HEK293 (cell line): ENCODE measurements at regions not wholly inside any gene's neighbourhood (a gene's known extent, or its start where the extent isn't known, plus 50 kb on each side); places are given as distances from the start of the nearest gene placed in this dataset.

Experiments
- CTCF ChIA-PET: fragments of 350-600 bp; formaldehyde crosslinking; extraction: SDS; loops from one replicate; lab custom pipeline; 2021; ENCODE audit warnings: antibody characterized with exemption; lab: Yijun Ruan, JAX
- POLR2A ChIA-PET: fragments of 300-600 bp; formaldehyde crosslinking; extraction: SDS; loops from one replicate; lab custom pipeline; 2020; ENCODE audit warnings: antibody characterized with exemption, inconsistent platforms; lab: Yijun Ruan, JAX
- H3K27ac ChIP-seq: fragments of 200-500 bp; sonication (Bioruptor generic); 2 replicates; pipeline ENCODE4 v1.5.1; 2014; ENCODE audit warnings: low read depth, low read length, control low read depth, inconsistent platforms; ENCODE audit errors: extremely low read depth
- H3K36me3 ChIP-seq, 2 experiments: fragments of 200-500 bp in 1 of 2; sonication (Bioruptor generic) in 1 of 2; 1 replicate in 1 of 2; 2 replicates in 1 of 2; pipeline ENCODE4 v1.5.1; 2014 to 2017; ENCODE audit warnings: inconsistent platforms in 2 of 2, low read length in 2 of 2; ENCODE audit not compliant: control insufficient read depth in 2 of 2, insufficient read depth in 1 of 2
- H3K4me1 ChIP-seq: fragments of 200-500 bp; sonication (Bioruptor generic); 2 replicates; pipeline ENCODE4 v1.5.1; 2014; ENCODE audit warnings: mild to moderate bottlenecking, low read length, inconsistent platforms; ENCODE audit not compliant: control insufficient read depth, insufficient read depth
- H3K4me3 ChIP-seq: 2 replicates; pipeline ENCODE4 v1.5.1; 2011; ENCODE audit warnings: low read depth, mild to moderate bottlenecking, control low read depth, low read length, moderate library complexity
- H3K9me3 ChIP-seq: fragments of 200-500 bp; sonication (Bioruptor generic); 2 replicates; pipeline ENCODE4 v1.5.1; 2014; ENCODE audit warnings: low read depth, low read length, inconsistent platforms; ENCODE audit not compliant: control insufficient read depth, insufficient read depth
- ATF2 ChIP-seq: fragments of 450-650 bp; formaldehyde crosslinking; IDR thresholded peaks from 2 replicates; pipeline ENCODE4 v1.5.1; 2016; ENCODE audit warnings: missing biosample characterization, missing genetic modification characterization, low read depth
- KLF10 ChIP-seq: fragments of 450-650 bp; IDR thresholded peaks from 2 replicates; pipeline ENCODE4 v1.5.1; 2018; ENCODE audit warnings: missing biosample characterization, mild to moderate bottlenecking, missing genetic modification characterization
- MZF1 ChIP-seq: fragments of 450-650 bp; formaldehyde crosslinking; IDR thresholded peaks from 2 replicates; pipeline ENCODE4 v1.5.1; 2017; ENCODE audit warnings: missing biosample characterization, missing genetic modification characterization, borderline replicate concordance
- TRIM28 ChIP-seq: IDR thresholded peaks from 2 replicates; pipeline ENCODE4 v1.6.1; 2011; ENCODE audit warnings: low read length, control low read depth, borderline replicate concordance
- ZBTB1 ChIP-seq: fragments of 450-650 bp; formaldehyde crosslinking; IDR thresholded peaks from 2 replicates; pipeline ENCODE4 v1.5.1; 2016; ENCODE audit warnings: missing biosample characterization, missing genetic modification characterization
- ZNF239 ChIP-seq: fragments of 450-650 bp; formaldehyde crosslinking; IDR thresholded peaks from 2 replicates; pipeline ENCODE4 v1.5.1; 2016; ENCODE audit warnings: missing biosample characterization, missing genetic modification characterization
- ZNF398 ChIP-seq: fragments of 450-650 bp; formaldehyde crosslinking; IDR thresholded peaks from 2 replicates; pipeline ENCODE4 v1.5.1; 2017; ENCODE audit warnings: missing biosample characterization, missing genetic modification characterization
- ZNF416 ChIP-seq: fragments of 450-650 bp; formaldehyde crosslinking; IDR thresholded peaks from 2 replicates; pipeline ENCODE4 v1.5.1; 2016; ENCODE audit warnings: missing biosample characterization, missing genetic modification characterization
- ZNF513 ChIP-seq: fragments of 450-650 bp; IDR thresholded peaks from 2 replicates; pipeline ENCODE4 v1.5.1; 2018; ENCODE audit warnings: missing biosample characterization, missing genetic modification characterization
- ZNF514 ChIP-seq: fragments of 450-650 bp; formaldehyde crosslinking; IDR thresholded peaks from 2 replicates; pipeline ENCODE4 v1.5.1; 2016; ENCODE audit warnings: missing biosample characterization, missing genetic modification characterization
- ZNF521 ChIP-seq: fragments of 450-650 bp; formaldehyde crosslinking; IDR thresholded peaks from 2 replicates; pipeline ENCODE4 v1.5.1; 2017; ENCODE audit warnings: missing biosample characterization, mild to moderate bottlenecking, missing genetic modification characterization
- ZNF600 ChIP-seq: fragments of 450-650 bp; formaldehyde crosslinking; IDR thresholded peaks from 2 replicates; pipeline ENCODE4 v1.5.1; 2016; ENCODE audit warnings: missing biosample characterization, missing genetic modification characterization
- ZNF776 ChIP-seq: fragments of 450-650 bp; formaldehyde crosslinking; IDR thresholded peaks from 2 replicates; pipeline ENCODE4 v1.5.0; 2017; ENCODE audit warnings: missing biosample characterization, missing genetic modification characterization, borderline replicate concordance
- ZNF791 ChIP-seq: fragments of 450-650 bp; formaldehyde crosslinking; IDR thresholded peaks from 2 replicates; pipeline ENCODE4 v1.5.1; 2016; ENCODE audit warnings: missing biosample characterization, missing genetic modification characterization
- TF ChIP-seq, protein P1 (sequence below): fragments of 450-650 bp; formaldehyde crosslinking; IDR thresholded peaks from 2 replicates; pipeline ENCODE4 v1.5.1; 2016; ENCODE audit warnings: missing biosample characterization, missing genetic modification characterization, borderline replicate concordance
- TF ChIP-seq, protein P2 (sequence below): fragments of 450-650 bp; formaldehyde crosslinking; IDR thresholded peaks from 2 replicates; pipeline ENCODE4 v1.5.1; 2016; ENCODE audit warnings: missing biosample characterization, missing genetic modification characterization

DNA sequence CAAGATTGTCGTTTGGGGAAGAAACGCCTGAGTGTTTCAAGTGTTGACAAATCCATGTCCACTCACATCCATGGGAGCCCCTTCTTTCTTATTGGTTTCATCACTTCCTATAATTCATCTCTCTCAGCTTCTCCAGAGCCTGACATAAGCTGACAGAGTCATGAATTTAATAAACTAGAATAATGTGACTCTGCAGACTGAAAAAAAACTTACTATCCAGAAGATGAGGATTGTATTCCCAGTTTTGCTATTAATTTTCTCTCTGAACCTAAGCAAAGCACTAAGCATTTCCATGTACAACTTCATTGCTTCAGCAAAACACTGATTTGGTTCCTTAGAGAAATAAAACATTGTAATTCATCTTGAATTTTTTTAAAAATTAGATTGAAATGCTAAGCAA is 691.8 kb downstream of the MTRR start:
- Histone ChIP-seq H3K36me3 (no peaks in the 10 kb centered on the region), H3K9me3 (no peaks in the 10 kb centered on the region; the same call in 1 of the 2 replicates), H3K4me3 (no peak overlapping the region), H3K4me1 (no peaks in the 10 kb centered on the region), H3K27ac (no peak overlapping the region)
- CTCF ChIA-PET, result no interaction called here
- POLR2A ChIA-PET, result no interaction called here
- TF ChIP-seq ZNF514 (no peak), MZF1 (tag by site-specific recombination) (no peak), ZNF521 (tag by site-specific recombination) (no peak), ZNF398 (tag by site-specific recombination) (no peak), ZNF239 (tag by site-specific recombination) (no peak), ZNF791 (tag by site-specific recombination) (no peak), ZNF776 (no peak), ZNF513 (tag by site-specific recombination) (no peak), ZNF600 (tag by site-specific recombination) (no peak), ATF2 (tag by site-specific recombination) (no peak), KLF10 (tag by site-specific recombination) (no peak)
- TF ChIP-seq, protein P1, sequence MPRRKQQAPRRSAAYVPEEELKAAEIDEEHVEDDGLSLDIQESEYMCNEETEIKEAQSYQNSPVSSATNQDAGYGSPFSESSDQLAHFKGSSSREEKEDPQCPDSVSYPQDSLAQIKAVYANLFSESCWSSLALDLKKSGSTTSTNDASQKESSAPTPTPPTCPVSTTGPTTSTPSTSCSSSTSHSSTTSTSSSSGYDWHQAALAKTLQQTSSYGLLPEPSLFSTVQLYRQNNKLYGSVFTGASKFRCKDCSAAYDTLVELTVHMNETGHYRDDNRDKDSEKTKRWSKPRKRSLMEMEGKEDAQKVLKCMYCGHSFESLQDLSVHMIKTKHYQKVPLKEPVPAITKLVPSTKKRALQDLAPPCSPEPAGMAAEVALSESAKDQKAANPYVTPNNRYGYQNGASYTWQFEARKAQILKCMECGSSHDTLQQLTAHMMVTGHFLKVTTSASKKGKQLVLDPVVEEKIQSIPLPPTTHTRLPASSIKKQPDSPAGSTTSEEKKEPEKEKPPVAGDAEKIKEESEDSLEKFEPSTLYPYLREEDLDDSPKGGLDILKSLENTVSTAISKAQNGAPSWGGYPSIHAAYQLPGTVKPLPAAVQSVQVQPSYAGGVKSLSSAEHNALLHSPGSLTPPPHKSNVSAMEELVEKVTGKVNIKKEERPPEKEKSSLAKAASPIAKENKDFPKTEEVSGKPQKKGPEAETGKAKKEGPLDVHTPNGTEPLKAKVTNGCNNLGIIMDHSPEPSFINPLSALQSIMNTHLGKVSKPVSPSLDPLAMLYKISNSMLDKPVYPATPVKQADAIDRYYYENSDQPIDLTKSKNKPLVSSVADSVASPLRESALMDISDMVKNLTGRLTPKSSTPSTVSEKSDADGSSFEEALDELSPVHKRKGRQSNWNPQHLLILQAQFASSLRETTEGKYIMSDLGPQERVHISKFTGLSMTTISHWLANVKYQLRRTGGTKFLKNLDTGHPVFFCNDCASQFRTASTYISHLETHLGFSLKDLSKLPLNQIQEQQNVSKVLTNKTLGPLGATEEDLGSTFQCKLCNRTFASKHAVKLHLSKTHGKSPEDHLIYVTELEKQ (tag by site-specific recombination), result no peak

DNA sequence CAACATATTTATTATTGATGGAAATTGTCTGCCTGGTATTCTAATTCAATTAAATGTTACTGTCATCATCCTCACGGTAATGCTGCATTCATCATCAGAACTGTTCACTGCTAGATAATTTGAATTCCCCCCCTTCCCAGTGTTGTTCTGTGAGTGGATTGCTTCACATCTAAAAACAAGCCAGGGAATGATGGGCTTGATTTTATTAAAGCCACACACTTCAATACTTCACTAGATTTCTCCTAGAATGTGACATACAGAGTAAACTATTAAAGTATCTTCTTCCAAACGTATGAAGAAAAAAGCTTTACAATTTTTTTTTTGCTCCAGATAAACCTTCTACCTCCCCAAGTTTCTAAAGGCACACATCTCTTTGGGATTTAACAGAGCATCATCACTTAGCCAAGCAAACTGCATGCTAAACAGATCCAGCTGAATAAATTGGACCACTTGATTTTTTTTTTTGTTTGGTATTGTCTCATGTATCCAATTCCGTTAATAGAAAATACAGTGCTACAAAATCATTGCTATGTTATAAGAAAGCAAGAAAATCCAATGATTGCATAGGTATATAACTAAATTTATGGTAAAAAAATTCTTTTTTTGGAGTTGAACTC is 692.4 kb downstream of the MTRR start:
- POLR2A ChIA-PET, result no interaction called here
- CTCF ChIA-PET, result no interaction called here
- Histone ChIP-seq H3K4me1 (no peaks in the 10 kb centered on the region), H3K9me3 (no peaks in the 10 kb centered on the region; the same call in 1 of the 2 replicates), H3K27ac (no peak overlapping the region), H3K4me3 (no peak overlapping the region), H3K36me3 (no peaks in the 10 kb centered on the region)
- TF ChIP-seq ZBTB1 (no peak), TRIM28 (no peak), ZNF416 (tag by site-specific recombination) (no peak)
- TF ChIP-seq, protein P2, sequence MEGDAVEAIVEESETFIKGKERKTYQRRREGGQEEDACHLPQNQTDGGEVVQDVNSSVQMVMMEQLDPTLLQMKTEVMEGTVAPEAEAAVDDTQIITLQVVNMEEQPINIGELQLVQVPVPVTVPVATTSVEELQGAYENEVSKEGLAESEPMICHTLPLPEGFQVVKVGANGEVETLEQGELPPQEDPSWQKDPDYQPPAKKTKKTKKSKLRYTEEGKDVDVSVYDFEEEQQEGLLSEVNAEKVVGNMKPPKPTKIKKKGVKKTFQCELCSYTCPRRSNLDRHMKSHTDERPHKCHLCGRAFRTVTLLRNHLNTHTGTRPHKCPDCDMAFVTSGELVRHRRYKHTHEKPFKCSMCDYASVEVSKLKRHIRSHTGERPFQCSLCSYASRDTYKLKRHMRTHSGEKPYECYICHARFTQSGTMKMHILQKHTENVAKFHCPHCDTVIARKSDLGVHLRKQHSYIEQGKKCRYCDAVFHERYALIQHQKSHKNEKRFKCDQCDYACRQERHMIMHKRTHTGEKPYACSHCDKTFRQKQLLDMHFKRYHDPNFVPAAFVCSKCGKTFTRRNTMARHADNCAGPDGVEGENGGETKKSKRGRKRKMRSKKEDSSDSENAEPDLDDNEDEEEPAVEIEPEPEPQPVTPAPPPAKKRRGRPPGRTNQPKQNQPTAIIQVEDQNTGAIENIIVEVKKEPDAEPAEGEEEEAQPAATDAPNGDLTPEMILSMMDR, result no peak
